HEK293 (cell line): ENCODE measurements at regions not wholly inside any gene's neighbourhood (a gene's known extent, or its start where the extent isn't known, plus 50 kb on each side); places are given as distances from the start of the nearest gene placed in this dataset.

Experiments used
- CTCF ChIA-PET: fragments of 350-600 bp; formaldehyde crosslinking; extraction: SDS; loops from one replicate; lab custom pipeline; 2021; ENCODE audit warnings: antibody characterized with exemption; lab: Yijun Ruan, JAX
- POLR2A ChIA-PET: fragments of 300-600 bp; formaldehyde crosslinking; extraction: SDS; loops from one replicate; lab custom pipeline; 2020; ENCODE audit warnings: antibody characterized with exemption, inconsistent platforms; lab: Yijun Ruan, JAX
- H3K27ac ChIP-seq: fragments of 200-500 bp; sonication (Bioruptor generic); 2 replicates; pipeline ENCODE4 v1.5.1; 2014; ENCODE audit warnings: low read depth, low read length, control low read depth, inconsistent platforms; ENCODE audit errors: extremely low read depth
- H3K36me3 ChIP-seq, 2 experiments: fragments of 200-500 bp in 1 of 2; sonication (Bioruptor generic) in 1 of 2; 1 replicate in 1 of 2; 2 replicates in 1 of 2; pipeline ENCODE4 v1.5.1; 2014 to 2017; ENCODE audit warnings: inconsistent platforms in 2 of 2, low read length in 2 of 2; ENCODE audit not compliant: control insufficient read depth in 2 of 2, insufficient read depth in 1 of 2
- H3K4me1 ChIP-seq: fragments of 200-500 bp; sonication (Bioruptor generic); 2 replicates; pipeline ENCODE4 v1.5.1; 2014; ENCODE audit warnings: mild to moderate bottlenecking, low read length, inconsistent platforms; ENCODE audit not compliant: control insufficient read depth, insufficient read depth
- H3K4me3 ChIP-seq: 2 replicates; pipeline ENCODE4 v1.5.1; 2011; ENCODE audit warnings: low read depth, mild to moderate bottlenecking, control low read depth, low read length, moderate library complexity
- H3K9me3 ChIP-seq: fragments of 200-500 bp; sonication (Bioruptor generic); 2 replicates; pipeline ENCODE4 v1.5.1; 2014; ENCODE audit warnings: low read depth, low read length, inconsistent platforms; ENCODE audit not compliant: control insufficient read depth, insufficient read depth
- GFI1B ChIP-seq: fragments of 450-650 bp; formaldehyde crosslinking; IDR thresholded peaks from 2 replicates; pipeline ENCODE4 v1.5.1; 2016; ENCODE audit warnings: missing biosample characterization, missing genetic modification characterization
- HIC1 ChIP-seq: fragments of 450-650 bp; formaldehyde crosslinking; IDR thresholded peaks from 2 replicates; pipeline ENCODE4 v1.5.1; 2016; ENCODE audit warnings: missing biosample characterization, missing genetic modification characterization
- HOXD13 ChIP-seq: sonication (generic); formaldehyde crosslinking; IDR thresholded peaks from 2 replicates; pipeline ENCODE4 v1.8.0; 2022; ENCODE audit warnings: missing genetic modification reagents, borderline replicate concordance
- KLF1 ChIP-seq: fragments of 450-650 bp; formaldehyde crosslinking; IDR thresholded peaks from 2 replicates; pipeline ENCODE4 v1.5.1; 2016; ENCODE audit warnings: missing biosample characterization, missing genetic modification characterization
- PRDM1 ChIP-seq: fragments of 450-650 bp; formaldehyde crosslinking; IDR thresholded peaks from 2 replicates; pipeline ENCODE4; 2016; ENCODE audit warnings: missing biosample characterization, missing genetic modification characterization
- PRDM6 ChIP-seq: fragments of 450-650 bp; formaldehyde crosslinking; IDR thresholded peaks from 2 replicates; pipeline ENCODE4 v1.5.1; 2017; ENCODE audit warnings: missing biosample characterization, missing genetic modification characterization
- TRIM28 ChIP-seq: IDR thresholded peaks from 2 replicates; pipeline ENCODE4 v1.6.1; 2011; ENCODE audit warnings: low read length, control low read depth, borderline replicate concordance
- ZFP3 ChIP-seq: fragments of 450-650 bp; formaldehyde crosslinking; IDR thresholded peaks from 2 replicates; pipeline ENCODE4 v1.5.1; 2016; ENCODE audit warnings: low read depth, missing biosample characterization, missing genetic modification characterization
- ZFP41 ChIP-seq: fragments of 450-650 bp; formaldehyde crosslinking; IDR thresholded peaks from 2 replicates; pipeline ENCODE4 v1.5.1; 2016; ENCODE audit warnings: missing biosample characterization, missing genetic modification characterization, borderline replicate concordance
- ZNF114 ChIP-seq: fragments of 450-650 bp; formaldehyde crosslinking; IDR thresholded peaks from 2 replicates; pipeline ENCODE4 v1.5.0; 2017; ENCODE audit warnings: missing biosample characterization, missing genetic modification characterization
- ZNF148 ChIP-seq: fragments of 450-650 bp; formaldehyde crosslinking; IDR thresholded peaks from 2 replicates; pipeline ENCODE4 v1.5.0; 2017; ENCODE audit warnings: missing biosample characterization, missing genetic modification characterization, borderline replicate concordance
- ZNF211 ChIP-seq: fragments of 450-650 bp; formaldehyde crosslinking; IDR thresholded peaks from 2 replicates; pipeline ENCODE4 v1.5.1; 2016; ENCODE audit warnings: low read depth, missing biosample characterization, missing genetic modification characterization
- ZNF26 ChIP-seq: fragments of 450-650 bp; formaldehyde crosslinking; IDR thresholded peaks from 2 replicates; pipeline ENCODE4 v1.5.1; 2016; ENCODE audit warnings: missing biosample characterization, missing genetic modification characterization
- ZNF292 ChIP-seq: fragments of 450-650 bp; formaldehyde crosslinking; IDR thresholded peaks from 2 replicates; pipeline ENCODE4 v1.5.1; 2016; ENCODE audit warnings: low read depth, missing biosample characterization, missing genetic modification characterization, borderline replicate concordance
- ZNF302 ChIP-seq: fragments of 450-650 bp; formaldehyde crosslinking; IDR thresholded peaks from 2 replicates; pipeline ENCODE4 v1.5.1; 2016; ENCODE audit warnings: missing biosample characterization, missing genetic modification characterization, low read depth
- ZNF341 ChIP-seq: fragments of 450-650 bp; formaldehyde crosslinking; IDR thresholded peaks from 2 replicates; pipeline ENCODE4; 2016; ENCODE audit warnings: low read depth, missing biosample characterization, missing genetic modification characterization
- ZNF362 ChIP-seq: fragments of 450-650 bp; formaldehyde crosslinking; IDR thresholded peaks from 2 replicates; pipeline ENCODE4 v1.5.1; 2016; ENCODE audit warnings: missing biosample characterization, missing genetic modification characterization
- ZNF426 ChIP-seq: fragments of 450-650 bp; formaldehyde crosslinking; IDR thresholded peaks from 2 replicates; pipeline ENCODE4 v1.5.1; 2017; ENCODE audit warnings: missing biosample characterization, missing genetic modification characterization, mild to moderate bottlenecking, inconsistent platforms, moderate library complexity
- ZNF549 ChIP-seq: fragments of 450-650 bp; IDR thresholded peaks from 2 replicates; pipeline ENCODE4 v1.5.1; 2018; ENCODE audit warnings: missing biosample characterization, missing genetic modification characterization, mild to moderate bottlenecking, inconsistent platforms, moderate library complexity
- ZNF600 ChIP-seq: fragments of 450-650 bp; formaldehyde crosslinking; IDR thresholded peaks from 2 replicates; pipeline ENCODE4 v1.5.1; 2016; ENCODE audit warnings: missing biosample characterization, missing genetic modification characterization
- ZNF610 ChIP-seq: fragments of 450-650 bp; formaldehyde crosslinking; IDR thresholded peaks from 2 replicates; pipeline ENCODE4 v1.5.1; 2016; ENCODE audit warnings: missing biosample characterization, missing genetic modification characterization, borderline replicate concordance
- ZNF654 ChIP-seq: fragments of 450-650 bp; formaldehyde crosslinking; IDR thresholded peaks from 2 replicates; pipeline ENCODE4 v1.5.1; 2016; ENCODE audit warnings: low read depth, missing biosample characterization, missing genetic modification characterization
- ZNF670 ChIP-seq: fragments of 450-650 bp; formaldehyde crosslinking; IDR thresholded peaks from 2 replicates; pipeline ENCODE4 v1.5.1; 2016; ENCODE audit warnings: missing biosample characterization, missing genetic modification characterization, low read depth
- ZNF777 ChIP-seq: fragments of 450-650 bp; formaldehyde crosslinking; IDR thresholded peaks from 2 replicates; pipeline ENCODE4 v1.5.1; 2017; ENCODE audit warnings: missing biosample characterization, missing genetic modification characterization, borderline replicate concordance
- ZNF830 ChIP-seq: fragments of 450-650 bp; IDR thresholded peaks from 2 replicates; pipeline ENCODE4 v1.5.0; 2018; ENCODE audit warnings: missing biosample characterization, missing genetic modification characterization, low read depth, mild to moderate bottlenecking, moderate library complexity

- H3K27ac ChIP-seq, result no peak overlapping the region
- H3K4me1 ChIP-seq, result no peaks in the 10 kb centered on the region
- POLR2A ChIA-PET, result no interaction called here
- TF ChIP-seq HOXD13 (CRISPR knock-in tag), result no peak
- TF ChIP-seq ZNF26 (tag by site-specific recombination), result no peak
- no peak for TF ChIP-seq ZNF670 (tag by site-specific recombination)
- no peak for TF ChIP-seq ZNF211 (tag by site-specific recombination)
- TF ChIP-seq ZNF341 (tag by site-specific recombination), result no peak
- no peak for TF ChIP-seq ZNF302 (tag by site-specific recombination)
- TF ChIP-seq ZNF777 (tag by site-specific recombination), result no peak
- H3K9me3 ChIP-seq, result no peaks in the 10 kb centered on the region
- CTCF ChIA-PET, result no interaction called here
- no peak overlapping the region for H3K4me3 ChIP-seq
- no peaks in the 10 kb centered on the region for H3K36me3 ChIP-seq
These were observed 856.7 kb upstream of the SLITRK1 start for GRCh38 chr13:84739021-84739420.

- ChIA-PET POLR2A (no interaction called here), CTCF (no interaction called here)
- H3K36me3 ChIP-seq, result no peaks in the 10 kb centered on the region
- no peaks in the 10 kb centered on the region for H3K9me3 ChIP-seq
- no peaks in the 10 kb centered on the region for H3K4me1 ChIP-seq
- no peak overlapping the region for H3K4me3 ChIP-seq
- H3K27ac ChIP-seq, result no peak overlapping the region
- TF ChIP-seq ZNF654 (tag by site-specific recombination), result no peak
- no peak for TF ChIP-seq ZNF362 (tag by site-specific recombination)
- TF ChIP-seq ZNF114, result no peak
- TF ChIP-seq GFI1B (tag by site-specific recombination), result no peak
- no peak for TF ChIP-seq ZNF549 (tag by site-specific recombination)
- TF ChIP-seq HIC1 (tag by site-specific recombination), result no peak
- TF ChIP-seq ZFP3, result no peak
- no peak for TF ChIP-seq ZFP41
- no peak for TF ChIP-seq PRDM1 (tag by site-specific recombination)
- no peak for TF ChIP-seq ZNF148 (tag by site-specific recombination)
- no peak for TF ChIP-seq ZNF610
- no peak for TF ChIP-seq ZNF426
- TF ChIP-seq PRDM6 (tag by site-specific recombination), result no peak
- no peak for TF ChIP-seq ZNF830 (tag by site-specific recombination)
- no peak for TF ChIP-seq ZNF600
- no peak for TF ChIP-seq ZNF292
- TF ChIP-seq TRIM28, result no peak
- no peak for TF ChIP-seq KLF1
These were observed 855.4 kb upstream of the SLITRK1 start for GRCh38 chr13:84737661-84738060.
